SH-SY5Y (cell line): ENCODE measurements at regions not wholly inside any gene's neighbourhood (a gene's known extent, or its start where the extent isn't known, plus 50 kb on each side); places are given as distances from the start of the nearest gene placed in this dataset.

Source experiments
- GATA2 ChIP-seq: IDR thresholded peaks from 2 replicates; pipeline ENCODE4 v1.6.1; 2011; ENCODE audit warnings: mild to moderate bottlenecking, low read depth, low read length
- GATA3 ChIP-seq: IDR thresholded peaks from 2 replicates; pipeline ENCODE4 v1.6.1; 2011; ENCODE audit warnings: low read depth, mild to moderate bottlenecking, low read length, moderate library complexity

DNA sequence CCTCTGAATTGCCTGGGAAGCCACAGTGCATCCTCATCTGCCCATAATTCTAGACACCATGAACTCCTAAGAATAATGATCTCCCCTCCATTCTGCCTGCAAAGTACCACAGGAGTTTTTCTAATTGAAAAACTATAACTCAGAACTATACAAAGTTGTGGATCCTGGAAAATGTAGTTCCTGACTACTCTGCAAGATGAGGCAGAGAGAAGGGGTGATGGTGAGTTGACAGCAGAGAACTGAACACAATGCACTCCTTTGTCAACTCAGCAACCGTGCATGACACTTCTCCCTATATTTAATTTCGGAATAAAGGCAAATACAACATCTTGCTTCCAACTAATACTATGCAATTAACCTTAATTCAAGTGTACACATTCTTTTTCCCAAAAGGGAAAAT lies 471.1 kb upstream of the FAM98A start:
- TF ChIP-seq GATA2 (no peak), GATA3 (no peak)

DNA sequence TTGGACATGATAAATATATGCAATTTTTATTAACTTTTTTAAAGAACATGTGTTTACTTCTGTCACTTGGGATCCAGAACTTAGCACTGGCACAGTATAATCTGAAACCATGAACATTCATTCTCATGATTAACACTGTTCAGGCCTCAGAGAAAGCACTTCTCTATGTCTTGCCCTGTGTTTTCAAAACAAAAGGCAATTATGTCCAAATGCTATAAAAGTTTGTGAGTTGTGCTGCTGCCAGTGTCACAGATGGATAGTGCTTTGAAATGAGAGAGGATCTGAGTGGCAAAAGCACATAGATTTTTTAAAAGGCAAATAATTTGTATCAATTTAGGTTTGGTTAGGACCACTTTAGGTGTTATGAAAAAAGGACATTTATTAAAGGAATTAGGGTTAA lies 470.5 kb upstream of the FAM98A start:
- TF ChIP-seq GATA3 (no peak), GATA2 (no peak)

DNA sequence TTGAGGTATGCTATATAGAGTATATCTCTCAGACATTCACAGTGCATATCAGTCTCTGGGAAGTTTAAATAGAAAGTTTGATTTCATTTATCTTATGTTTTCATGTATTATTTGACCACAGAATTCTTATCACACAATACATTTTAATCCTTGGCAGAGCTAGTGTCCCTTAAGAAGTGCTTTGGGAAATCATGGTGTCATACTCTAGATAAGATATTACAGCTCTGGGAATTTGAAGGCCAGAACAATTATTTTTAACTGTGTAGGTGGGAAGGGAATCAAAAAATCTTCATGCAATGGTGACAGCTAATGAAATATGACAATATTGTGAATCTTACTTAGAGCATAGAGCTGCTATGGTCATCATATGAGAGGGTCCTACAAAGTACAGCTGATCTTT lies 451.3 kb upstream of the FAM98A start:
- no peak for TF ChIP-seq GATA3
- TF ChIP-seq GATA2, result no peak

DNA sequence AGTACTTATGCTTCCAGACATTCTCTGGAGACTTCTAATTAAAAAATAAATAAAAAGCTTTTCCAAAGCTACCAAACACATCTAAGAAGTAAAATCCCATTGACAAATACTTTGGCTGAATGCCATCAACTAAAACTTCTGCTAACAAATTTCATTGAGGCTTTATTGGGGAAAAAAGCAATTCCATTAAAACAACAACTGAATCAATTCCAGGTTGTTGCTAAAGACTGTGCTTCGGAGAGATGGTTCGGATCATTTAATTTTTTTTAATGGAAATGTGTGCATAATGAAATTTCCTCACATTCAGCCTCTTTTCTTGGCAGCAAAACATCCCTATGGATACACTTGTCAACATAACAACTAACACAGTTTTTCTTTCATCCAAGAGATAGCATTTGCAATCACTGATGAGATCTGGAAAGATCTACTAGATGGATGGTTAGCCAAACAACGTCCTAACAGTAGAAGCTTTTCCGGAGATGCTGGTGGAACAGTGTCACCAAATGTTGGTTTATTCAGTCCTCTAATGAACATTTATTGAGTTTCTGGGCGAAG lies 446.1 kb upstream of the FAM98A start:
- no peak for TF ChIP-seq GATA2
- no peak for TF ChIP-seq GATA3

DNA sequence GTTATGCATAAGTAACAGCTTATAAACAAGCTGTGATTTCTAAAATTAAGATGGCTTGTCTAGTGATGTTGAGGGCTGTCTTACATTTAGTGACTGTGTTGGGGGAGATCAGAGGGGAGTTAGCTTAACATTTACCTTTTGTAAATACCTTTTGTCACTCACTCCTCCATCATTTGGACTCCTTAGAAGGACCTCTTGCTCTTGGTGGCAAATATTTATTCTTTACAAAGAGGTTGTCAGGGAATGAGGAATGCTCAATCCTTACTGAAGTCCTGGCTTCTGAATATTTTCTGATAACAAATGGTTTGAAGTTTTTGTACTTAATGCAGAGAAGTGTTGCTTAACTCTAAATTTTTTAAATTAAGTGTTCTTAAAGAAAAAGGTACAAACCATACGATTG lies 438.8 kb upstream of the FAM98A start:
- no peak for TF ChIP-seq GATA3
- TF ChIP-seq GATA2, result no peak

GRCh38 chr2:34037157-34037556 lies 438.1 kb upstream of the FAM98A start:
- TF ChIP-seq GATA3 (no peak), GATA2 (no peak)

DNA sequence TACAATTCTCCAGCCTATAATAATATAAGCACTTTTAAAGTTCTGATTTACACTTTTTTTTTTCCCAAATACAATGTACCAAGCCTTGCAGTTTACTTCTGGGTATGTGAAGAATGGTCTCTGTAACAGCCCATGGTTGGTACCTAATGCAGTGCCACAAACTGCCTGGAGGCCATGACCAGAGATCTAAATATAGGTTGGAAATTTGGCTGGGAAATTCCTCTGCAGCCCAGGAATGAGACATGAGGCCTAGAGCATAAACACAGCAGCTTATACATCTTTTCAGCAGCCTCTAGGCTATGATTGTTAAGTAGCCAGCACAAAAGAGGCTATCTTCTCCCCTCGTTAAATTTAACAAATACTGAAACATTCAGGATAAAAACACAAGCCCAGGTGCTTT lies 432.0 kb upstream of the FAM98A start:
- TF ChIP-seq GATA3 (no peak), GATA2 (no peak)

DNA sequence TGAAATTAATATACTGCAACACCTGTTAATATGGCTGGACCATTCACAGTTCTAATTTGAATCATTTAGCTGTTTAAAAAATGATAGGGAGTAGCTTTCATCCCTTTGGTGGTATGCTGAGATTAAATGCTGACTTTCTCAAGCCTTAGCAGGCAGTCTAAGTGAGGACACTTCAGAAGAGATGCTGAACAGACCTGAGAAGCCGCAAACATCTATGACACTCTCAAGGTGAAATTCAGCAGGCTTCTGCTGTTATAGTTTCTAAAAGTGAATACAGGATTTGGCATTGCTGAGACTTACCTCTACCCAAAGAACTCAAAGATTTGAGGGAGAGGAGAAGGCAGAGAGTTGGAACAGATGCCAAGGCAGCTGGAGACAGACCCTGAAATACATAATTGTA lies 431.2 kb upstream of the FAM98A start:
- TF ChIP-seq GATA3 (no peak), GATA2 (no peak)

DNA sequence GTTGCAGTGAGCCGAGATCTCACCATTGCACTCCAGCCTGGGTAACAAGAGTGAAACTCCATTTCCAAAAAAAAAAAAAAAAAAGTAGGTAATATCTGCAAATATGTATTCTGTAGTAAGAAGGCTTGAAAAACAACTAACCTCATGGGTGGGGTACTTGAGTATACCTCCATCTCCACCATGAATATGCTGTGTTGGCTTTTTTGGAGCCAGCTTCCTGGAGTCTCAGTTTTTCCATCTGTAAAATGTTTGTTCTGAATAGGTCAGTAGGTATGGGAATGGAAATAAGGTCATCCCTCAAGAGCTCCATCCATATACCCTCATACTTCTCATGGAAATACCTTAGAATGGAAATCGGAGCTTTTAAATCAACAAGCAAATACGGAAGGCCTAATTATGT lies 430.0 kb upstream of the FAM98A start:
- TF ChIP-seq GATA3 (no peak), GATA2 (no peak)

GRCh38 chr2:34025196-34025595 lies 426.1 kb upstream of the FAM98A start:
- TF ChIP-seq GATA3 (no peak), GATA2 (no peak)

- TF ChIP-seq GATA3 (no peak), GATA2 (no peak)
Measured at GRCh38 chr2:34012715-34013302, 413.7 kb upstream of the FAM98A start.

DNA sequence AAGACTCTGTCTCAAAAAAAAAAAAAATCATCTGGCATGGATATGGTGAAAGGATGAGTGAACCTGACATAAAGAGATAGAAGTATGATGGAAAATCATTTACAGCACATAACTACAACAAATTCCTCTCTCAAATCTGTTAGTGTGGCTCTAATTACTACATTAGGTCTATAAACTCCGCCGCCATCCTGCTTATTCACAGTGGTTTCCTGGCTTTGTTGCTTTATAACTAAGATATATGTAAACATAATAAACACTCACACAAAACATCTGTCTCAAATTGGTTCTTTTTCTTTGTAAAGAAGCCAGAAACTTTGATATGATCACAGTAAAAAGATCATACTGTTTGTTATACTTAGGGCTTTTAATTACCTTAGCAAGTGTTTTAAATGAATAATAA lies 412.6 kb upstream of the FAM98A start:
- TF ChIP-seq GATA2 (no peak), GATA3 (no peak)

- TF ChIP-seq GATA3 (no peak), GATA2 (no peak)
Measured at GRCh38 chr2:34005901-34006300, 406.8 kb upstream of the FAM98A start.

GRCh38 chr2:34004936-34005335 lies 405.8 kb upstream of the FAM98A start:
- TF ChIP-seq GATA3 (no peak), GATA2 (no peak)

- no peak for TF ChIP-seq GATA3
- TF ChIP-seq GATA2, result no peak
Measured at GRCh38 chr2:34003795-34004194, 404.7 kb upstream of the FAM98A start.

- TF ChIP-seq GATA3, result no peak
- no peak for TF ChIP-seq GATA2
Measured at GRCh38 chr2:34001557-34001956, 402.5 kb upstream of the FAM98A start.
